Neural cell (in vitro differentiated cells): ENCODE measurements at regions not wholly inside any gene's neighbourhood (a gene's known extent, or its start where the extent isn't known, plus 50 kb on each side); places are given as distances from the start of the nearest gene placed in this dataset.
"Not testable (repeated sequence)": the region's sequence is repeated elsewhere in the genome, so short reads cannot be mapped to it uniquely, and the experiment has no call there.

Experiments used
- H2AFZ ChIP-seq: fragments of 200-600, 300-800 bp; sonication (generic), shearing (Covaris generic); 2 replicates; pipeline ENCODE4 v1.6.0; 2014; ENCODE audit warnings: low read depth, mild to moderate bottlenecking, antibody characterized with exemption, low read length, moderate library complexity
- H3F3A ChIP-seq: fragments of 200-600 bp; shearing (Covaris generic); 2 replicates; pipeline ENCODE4 v1.6.1; 2016; ENCODE audit warnings: mild to moderate bottlenecking, moderate library complexity, mixed read lengths, antibody characterized with exemption, low read length; ENCODE audit not compliant: insufficient read depth, poor library complexity, severe bottlenecking
- H3K27ac ChIP-seq: fragments of 200-600, 300-800 bp; sonication (generic), shearing (Covaris generic); 2 replicates; pipeline ENCODE4 v1.5.1; 2014; ENCODE audit warnings: mild to moderate bottlenecking, low read length, moderate library complexity
- H3K27me3 ChIP-seq: fragments of 300-800, 200-600 bp; sonication (generic), shearing (Covaris generic); 2 replicates; pipeline ENCODE4 v1.6.0; 2014; ENCODE audit warnings: mild to moderate bottlenecking, low read depth, low read length, moderate library complexity; ENCODE audit not compliant: insufficient read depth
- H3K36me3 ChIP-seq: fragments of 300-800, 200-600 bp; sonication (generic), shearing (Covaris generic); 2 replicates; pipeline ENCODE4 v1.5.1; 2014; ENCODE audit warnings: mild to moderate bottlenecking, antibody characterized with exemption, low read length, moderate library complexity; ENCODE audit not compliant: insufficient read depth
- H3K4me2 ChIP-seq: fragments of 300-800, 200-600 bp; sonication (generic), shearing (Covaris generic); 2 replicates; pipeline ENCODE4 v1.6.0; 2014; ENCODE audit warnings: mild to moderate bottlenecking, low read length
- H3K4me3 ChIP-seq: fragments of 300-800, 200-600 bp; sonication (generic), shearing (Covaris generic); 2 replicates; pipeline ENCODE4 v1.5.1; 2014; ENCODE audit warnings: mild to moderate bottlenecking, low read length, moderate library complexity
- H3K79me2 ChIP-seq: fragments of 200-600 bp; shearing (Covaris generic); replicated peaks from 2 replicates; pipeline ENCODE4 v1.6.0; 2014; ENCODE audit warnings: mild to moderate bottlenecking, low read length, moderate library complexity; ENCODE audit not compliant: insufficient read depth
- H3K9ac ChIP-seq: fragments of 300-800, 200-600 bp; sonication (generic), shearing (Covaris generic); 2 replicates; pipeline ENCODE4 v1.6.1; 2016; ENCODE audit warnings: mild to moderate bottlenecking, low read length, mixed read lengths
- H3K9me2 ChIP-seq: fragments of 200-600 bp; shearing (Covaris generic); 2 replicates; pipeline ENCODE4 v1.6.1; 2016; ENCODE audit warnings: mild to moderate bottlenecking, low read length, mixed read lengths; ENCODE audit not compliant: insufficient read depth
- H3K9me3 ChIP-seq: fragments of 200-600, 300-800 bp; sonication (generic), shearing (Covaris generic); 2 replicates; pipeline ENCODE4 v1.6.1; 2016; ENCODE audit warnings: mild to moderate bottlenecking, mixed run types, low read length, moderate library complexity, mixed read lengths
- H4K20me1 ChIP-seq: fragments of 200-600 bp; shearing (Covaris generic); 2 replicates; pipeline ENCODE4 v1.6.1; 2016; ENCODE audit warnings: mild to moderate bottlenecking, mixed run types; ENCODE audit not compliant: insufficient read depth
- EP300 ChIP-seq: fragments of 450-650 bp; conservative IDR thresholded peaks from 2 replicates; pipeline ENCODE4 v1.6.1; 2014; ENCODE audit warnings: antibody characterized with exemption, mild to moderate bottlenecking, moderate library complexity; ENCODE audit not compliant: poor library complexity, severe bottlenecking
- EZH2 ChIP-seq: fragments of 200-600, 300-800 bp; shearing (Covaris generic), sonication (generic); IDR thresholded peaks from 2 replicates; pipeline ENCODE4 v1.6.1; 2014; ENCODE audit warnings: antibody characterized with exemption, low read length, borderline replicate concordance, mild to moderate bottlenecking; ENCODE audit not compliant: insufficient read depth, poor library complexity, severe bottlenecking
- MXI1 ChIP-seq: fragments of 450-650 bp; conservative IDR thresholded peaks from 2 replicates; pipeline ENCODE4 v1.6.1; 2014; ENCODE audit warnings: antibody characterized with exemption, mild to moderate bottlenecking; ENCODE audit not compliant: poor library complexity, severe bottlenecking
- POLR2AphosphoS5 ChIP-seq: IDR thresholded peaks from 2 replicates; pipeline ENCODE4 v1.6.1; 2012
- RAD21 ChIP-seq: fragments of 450-650 bp; conservative IDR thresholded peaks from 2 replicates; pipeline ENCODE4 v1.6.1; 2014; ENCODE audit warnings: antibody characterized with exemption, mild to moderate bottlenecking, moderate library complexity
- SMC3 ChIP-seq: fragments of 450-650 bp; conservative IDR thresholded peaks from 2 replicates; pipeline ENCODE4 v1.6.1; 2014; ENCODE audit warnings: antibody characterized with exemption, mild to moderate bottlenecking, moderate library complexity; ENCODE audit not compliant: poor library complexity
- TAF1 ChIP-seq: IDR thresholded peaks from 2 replicates; pipeline ENCODE4 v1.6.1; 2012; ENCODE audit warnings: low read depth
- TF ChIP-seq, protein P1 (sequence below): fragments of 450-650 bp; IDR thresholded peaks from 2 replicates; pipeline ENCODE4 v1.5.1; 2014; ENCODE audit warnings: antibody characterized with exemption, mild to moderate bottlenecking, moderate library complexity; ENCODE audit not compliant: poor library complexity, severe bottlenecking
- TF ChIP-seq, protein P2 (sequence below): IDR thresholded peaks from 2 replicates; pipeline ENCODE4 v1.6.1; 2012; ENCODE audit warnings: borderline replicate concordance

DNA sequence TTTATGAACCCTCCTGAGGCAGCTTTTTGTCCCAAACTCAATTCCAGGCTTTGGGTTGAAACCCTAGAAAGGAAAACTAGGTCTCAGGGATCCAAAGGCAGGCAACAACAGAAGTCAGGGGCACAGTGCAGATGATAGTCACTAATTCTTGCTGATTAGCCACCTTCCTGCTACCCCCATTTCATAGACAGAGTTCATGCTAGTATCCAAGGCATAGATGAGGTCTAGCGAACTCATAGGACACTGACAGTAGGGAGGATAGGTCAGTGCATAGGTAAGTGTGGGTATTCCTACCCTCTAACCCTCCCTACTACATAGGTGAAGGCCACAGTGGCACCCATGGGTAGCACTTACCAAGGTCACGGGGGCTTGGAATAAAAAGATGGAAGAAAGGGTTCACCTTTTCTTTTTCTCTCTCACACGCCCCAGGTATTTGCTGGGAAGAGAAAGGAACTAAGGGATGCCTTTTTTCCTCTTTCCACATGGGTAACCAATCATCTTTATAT is 86.2 kb downstream of the SLC25A46 start:
- H3F3A ChIP-seq, result no peaks in the 10 kb centered on the region
- H3K9me2 ChIP-seq, result no peaks in the 10 kb centered on the region
- no peaks in the 10 kb centered on the region for H4K20me1 ChIP-seq
- no peak overlapping the region for H3K4me3 ChIP-seq
- H3K27ac ChIP-seq, result no peak overlapping the region
- no peak overlapping the region for H3K9ac ChIP-seq
- no peak overlapping the region for H2AFZ ChIP-seq
- peaks cover 4% of the 10 kb centered on the region for H3K9me3 ChIP-seq
- H3K36me3 ChIP-seq, result no peaks in the 10 kb centered on the region
- H3K27me3 ChIP-seq, result no peaks in the 10 kb centered on the region
- H3K79me2 ChIP-seq, result no peaks in the 10 kb centered on the region
- TF ChIP-seq EP300 (no peak), EZH2 (no peak), RAD21 (no peak), SMC3 (no peak), MXI1 (no peak), POLR2AphosphoS5 (no peak), TAF1 (no peak)
- TF ChIP-seq, protein P1, sequence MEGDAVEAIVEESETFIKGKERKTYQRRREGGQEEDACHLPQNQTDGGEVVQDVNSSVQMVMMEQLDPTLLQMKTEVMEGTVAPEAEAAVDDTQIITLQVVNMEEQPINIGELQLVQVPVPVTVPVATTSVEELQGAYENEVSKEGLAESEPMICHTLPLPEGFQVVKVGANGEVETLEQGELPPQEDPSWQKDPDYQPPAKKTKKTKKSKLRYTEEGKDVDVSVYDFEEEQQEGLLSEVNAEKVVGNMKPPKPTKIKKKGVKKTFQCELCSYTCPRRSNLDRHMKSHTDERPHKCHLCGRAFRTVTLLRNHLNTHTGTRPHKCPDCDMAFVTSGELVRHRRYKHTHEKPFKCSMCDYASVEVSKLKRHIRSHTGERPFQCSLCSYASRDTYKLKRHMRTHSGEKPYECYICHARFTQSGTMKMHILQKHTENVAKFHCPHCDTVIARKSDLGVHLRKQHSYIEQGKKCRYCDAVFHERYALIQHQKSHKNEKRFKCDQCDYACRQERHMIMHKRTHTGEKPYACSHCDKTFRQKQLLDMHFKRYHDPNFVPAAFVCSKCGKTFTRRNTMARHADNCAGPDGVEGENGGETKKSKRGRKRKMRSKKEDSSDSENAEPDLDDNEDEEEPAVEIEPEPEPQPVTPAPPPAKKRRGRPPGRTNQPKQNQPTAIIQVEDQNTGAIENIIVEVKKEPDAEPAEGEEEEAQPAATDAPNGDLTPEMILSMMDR, result no peak
- TF ChIP-seq, protein P2, sequence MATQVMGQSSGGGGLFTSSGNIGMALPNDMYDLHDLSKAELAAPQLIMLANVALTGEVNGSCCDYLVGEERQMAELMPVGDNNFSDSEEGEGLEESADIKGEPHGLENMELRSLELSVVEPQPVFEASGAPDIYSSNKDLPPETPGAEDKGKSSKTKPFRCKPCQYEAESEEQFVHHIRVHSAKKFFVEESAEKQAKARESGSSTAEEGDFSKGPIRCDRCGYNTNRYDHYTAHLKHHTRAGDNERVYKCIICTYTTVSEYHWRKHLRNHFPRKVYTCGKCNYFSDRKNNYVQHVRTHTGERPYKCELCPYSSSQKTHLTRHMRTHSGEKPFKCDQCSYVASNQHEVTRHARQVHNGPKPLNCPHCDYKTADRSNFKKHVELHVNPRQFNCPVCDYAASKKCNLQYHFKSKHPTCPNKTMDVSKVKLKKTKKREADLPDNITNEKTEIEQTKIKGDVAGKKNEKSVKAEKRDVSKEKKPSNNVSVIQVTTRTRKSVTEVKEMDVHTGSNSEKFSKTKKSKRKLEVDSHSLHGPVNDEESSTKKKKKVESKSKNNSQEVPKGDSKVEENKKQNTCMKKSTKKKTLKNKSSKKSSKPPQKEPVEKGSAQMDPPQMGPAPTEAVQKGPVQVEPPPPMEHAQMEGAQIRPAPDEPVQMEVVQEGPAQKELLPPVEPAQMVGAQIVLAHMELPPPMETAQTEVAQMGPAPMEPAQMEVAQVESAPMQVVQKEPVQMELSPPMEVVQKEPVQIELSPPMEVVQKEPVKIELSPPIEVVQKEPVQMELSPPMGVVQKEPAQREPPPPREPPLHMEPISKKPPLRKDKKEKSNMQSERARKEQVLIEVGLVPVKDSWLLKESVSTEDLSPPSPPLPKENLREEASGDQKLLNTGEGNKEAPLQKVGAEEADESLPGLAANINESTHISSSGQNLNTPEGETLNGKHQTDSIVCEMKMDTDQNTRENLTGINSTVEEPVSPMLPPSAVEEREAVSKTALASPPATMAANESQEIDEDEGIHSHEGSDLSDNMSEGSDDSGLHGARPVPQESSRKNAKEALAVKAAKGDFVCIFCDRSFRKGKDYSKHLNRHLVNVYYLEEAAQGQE, result no peak
- H3K4me2 ChIP-seq, result no peak overlapping the region

DNA sequence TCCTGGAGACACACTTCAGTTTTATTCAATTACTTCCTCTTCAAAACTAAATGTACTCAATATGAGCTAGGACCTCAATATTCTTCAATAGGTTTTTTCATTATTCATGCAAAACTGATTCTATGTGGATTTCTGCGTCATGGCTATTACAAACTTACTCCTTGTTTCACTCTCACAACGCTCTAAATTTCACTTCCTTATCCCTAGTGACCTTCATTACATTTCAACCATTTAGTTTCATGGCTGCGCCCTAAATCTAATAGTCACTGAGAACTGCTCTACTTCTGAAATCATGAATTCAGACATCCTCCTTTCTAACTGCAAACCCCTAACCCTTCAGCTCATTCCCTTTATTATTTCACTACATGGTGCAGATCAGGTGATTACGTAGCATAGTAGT is 93.9 kb downstream of the SLC25A46 start:
- no peak overlapping the region for H3K9ac ChIP-seq
- no peaks in the 10 kb centered on the region for H3F3A ChIP-seq
- no peaks in the 10 kb centered on the region for H3K9me3 ChIP-seq
- H3K4me3 ChIP-seq, result no peak overlapping the region
- no peak overlapping the region for H3K4me2 ChIP-seq
- H2AFZ ChIP-seq, result no peak overlapping the region
- H4K20me1 ChIP-seq, result no peaks in the 10 kb centered on the region
- no peaks in the 10 kb centered on the region for H3K9me2 ChIP-seq
- TF ChIP-seq POLR2AphosphoS5, result no peak
- TF ChIP-seq MXI1, result no peak
- no peak for TF ChIP-seq SMC3
- TF ChIP-seq TAF1, result no peak
- TF ChIP-seq, protein P1, result no peak
- H3K27ac ChIP-seq, result no peak overlapping the region
- H3K79me2 ChIP-seq, result no peaks in the 10 kb centered on the region
- H3K36me3 ChIP-seq, result no peaks in the 10 kb centered on the region
- no peaks in the 10 kb centered on the region for H3K27me3 ChIP-seq

DNA sequence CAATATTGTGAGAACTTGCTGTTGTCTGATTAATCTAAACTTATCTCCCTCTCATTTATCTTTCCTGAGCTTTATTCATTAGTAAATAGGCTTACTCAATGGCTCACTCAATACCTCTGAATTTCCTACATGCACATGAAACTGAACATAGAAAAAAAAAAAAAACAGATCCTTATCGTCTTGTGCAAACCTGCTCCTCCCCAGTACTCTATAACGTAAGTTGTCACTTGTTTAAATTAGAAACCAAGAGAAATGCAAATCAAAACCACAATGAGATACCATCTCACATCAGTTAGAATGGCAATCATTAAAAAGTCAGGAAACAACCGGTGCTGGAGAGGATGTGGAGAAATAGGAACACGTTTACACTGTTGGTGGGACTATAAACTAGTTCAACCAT is 96.1 kb downstream of the SLC25A46 start:
- H4K20me1 ChIP-seq, result not testable (repeated sequence)

More for the DNA sequence above, 96.1 kb downstream of the SLC25A46 start:
- H3K9me3 ChIP-seq, H3K27me3 ChIP-seq, H3K79me2 ChIP-seq, H3K27ac ChIP-seq, H2AFZ ChIP-seq, H3K9ac ChIP-seq, H3K9me2 ChIP-seq, H3F3A ChIP-seq, H3K4me3 ChIP-seq, H3K36me3 ChIP-seq, H3K4me2 ChIP-seq: not testable (repeated sequence)
